ENCODE measurements at regions not wholly inside any gene's neighbourhood (a gene's known extent, or its start where the extent isn't known, plus 50 kb on each side); places are given as distances from the start of the nearest gene placed in this dataset.

GRCh38 chr4:31239886-31240285, 519.7 kb downstream of the PCDH7 start:
- DNase-seq (ENCODE audit: low read depth in 2 of 2): no peak
- Histone ChIP-seq H3K27ac (ENCODE audit: insufficient read depth, low read length) (no peak overlapping the region), H3K4me3 (replicated peaks in 1 of 4; ENCODE audit: control extremely low read depth in 1 of 4, insufficient read depth in 1 of 4, low read depth in 3 of 4, low read length in 4 of 4) (no peak overlapping the region), H3K36me3 (ENCODE audit: control insufficient read depth, insufficient read depth, low read length) (no peaks in the 10 kb centered on the region), H3K27me3 (ENCODE audit: control insufficient read depth, insufficient read depth, low read length) (no peaks in the 10 kb centered on the region), H3K9ac (ENCODE audit: insufficient read depth, low read length) (no peak overlapping the region), H2AFZ (ENCODE audit: low read length) (no peak overlapping the region), H3K79me2 (ENCODE audit: control insufficient read depth, insufficient read depth, low read length) (no peaks in the 10 kb centered on the region), H3K4me2 (ENCODE audit: extremely low read depth, insufficient read depth, low read length) (no peak overlapping the region), H3K4me1 (ENCODE audit: control insufficient read depth, extremely low read depth, insufficient read depth, low read length) (no peaks in the 10 kb centered on the region), H3K9me3 (ENCODE audit: control insufficient read depth, insufficient read depth, low read depth, low read length) (no peaks in the 10 kb centered on the region), H4K20me1 (ENCODE audit: control insufficient read depth, extremely low read depth, insufficient read depth, low read length) (no peaks in the 10 kb centered on the region)
- TF ChIP-seq, protein P1, sequence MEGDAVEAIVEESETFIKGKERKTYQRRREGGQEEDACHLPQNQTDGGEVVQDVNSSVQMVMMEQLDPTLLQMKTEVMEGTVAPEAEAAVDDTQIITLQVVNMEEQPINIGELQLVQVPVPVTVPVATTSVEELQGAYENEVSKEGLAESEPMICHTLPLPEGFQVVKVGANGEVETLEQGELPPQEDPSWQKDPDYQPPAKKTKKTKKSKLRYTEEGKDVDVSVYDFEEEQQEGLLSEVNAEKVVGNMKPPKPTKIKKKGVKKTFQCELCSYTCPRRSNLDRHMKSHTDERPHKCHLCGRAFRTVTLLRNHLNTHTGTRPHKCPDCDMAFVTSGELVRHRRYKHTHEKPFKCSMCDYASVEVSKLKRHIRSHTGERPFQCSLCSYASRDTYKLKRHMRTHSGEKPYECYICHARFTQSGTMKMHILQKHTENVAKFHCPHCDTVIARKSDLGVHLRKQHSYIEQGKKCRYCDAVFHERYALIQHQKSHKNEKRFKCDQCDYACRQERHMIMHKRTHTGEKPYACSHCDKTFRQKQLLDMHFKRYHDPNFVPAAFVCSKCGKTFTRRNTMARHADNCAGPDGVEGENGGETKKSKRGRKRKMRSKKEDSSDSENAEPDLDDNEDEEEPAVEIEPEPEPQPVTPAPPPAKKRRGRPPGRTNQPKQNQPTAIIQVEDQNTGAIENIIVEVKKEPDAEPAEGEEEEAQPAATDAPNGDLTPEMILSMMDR (conservative IDR thresholded peaks at IDR 0.05 in 1 of 2, IDR thresholded peaks at IDR 0.05 in 1 of 2; ENCODE audit: low read depth in 1 of 2, low read length in 2 of 2): no peak
- no peak for TF ChIP-seq EZH2 (IDR thresholded peaks at IDR 0.05; ENCODE audit: low read length, missing control alignments)

GRCh38 chr4:31241504-31242106, 521.4 kb downstream of the PCDH7 start:
- H3K4me1 ChIP-seq (ENCODE audit: control insufficient read depth, extremely low read depth, insufficient read depth, low read length): no peaks in the 10 kb centered on the region
- no peak overlapping the region for H3K9ac ChIP-seq (ENCODE audit: insufficient read depth, low read length)
- no peaks in the 10 kb centered on the region for H3K27me3 ChIP-seq (ENCODE audit: control insufficient read depth, insufficient read depth, low read length)
- TF ChIP-seq, protein P1 (conservative IDR thresholded peaks at IDR 0.05 in 1 of 2, IDR thresholded peaks at IDR 0.05 in 1 of 2; ENCODE audit: low read depth in 1 of 2, low read length in 2 of 2): no peak
- TF ChIP-seq EZH2 (IDR thresholded peaks at IDR 0.05; ENCODE audit: low read length, missing control alignments): no peak
- H3K4me3 ChIP-seq (replicated peaks in 1 of 4; ENCODE audit: control extremely low read depth in 1 of 4, insufficient read depth in 1 of 4, low read depth in 3 of 4, low read length in 4 of 4): no peak overlapping the region
- H3K36me3 ChIP-seq (ENCODE audit: control insufficient read depth, insufficient read depth, low read length): no peaks in the 10 kb centered on the region
- no peaks in the 10 kb centered on the region for H3K79me2 ChIP-seq (ENCODE audit: control insufficient read depth, insufficient read depth, low read length)
- H3K4me2 ChIP-seq (ENCODE audit: extremely low read depth, insufficient read depth, low read length): no peak overlapping the region
- no peaks in the 10 kb centered on the region for H3K9me3 ChIP-seq (ENCODE audit: control insufficient read depth, insufficient read depth, low read depth, low read length)
- no peak overlapping the region for H3K27ac ChIP-seq (ENCODE audit: insufficient read depth, low read length)
- no peak overlapping the region for H2AFZ ChIP-seq (ENCODE audit: low read length)
- DNase-seq (ENCODE audit: low read depth in 2 of 2): no peak
- H4K20me1 ChIP-seq (ENCODE audit: control insufficient read depth, extremely low read depth, insufficient read depth, low read length): no peaks in the 10 kb centered on the region

GRCh38 chr4:31246856-31247255, 526.7 kb downstream of the PCDH7 start:
- no peak overlapping the region for H3K4me2 ChIP-seq (ENCODE audit: extremely low read depth, insufficient read depth, low read length)
- H3K4me3 ChIP-seq (replicated peaks in 1 of 4; ENCODE audit: control extremely low read depth in 1 of 4, insufficient read depth in 1 of 4, low read depth in 3 of 4, low read length in 4 of 4): no peak overlapping the region
- no peaks in the 10 kb centered on the region for H3K79me2 ChIP-seq (ENCODE audit: control insufficient read depth, insufficient read depth, low read length)
- no peaks in the 10 kb centered on the region for H3K9me3 ChIP-seq (ENCODE audit: control insufficient read depth, insufficient read depth, low read depth, low read length)
- no peaks in the 10 kb centered on the region for H3K4me1 ChIP-seq (ENCODE audit: control insufficient read depth, extremely low read depth, insufficient read depth, low read length)
- no peak for TF ChIP-seq EZH2 (IDR thresholded peaks at IDR 0.05; ENCODE audit: low read length, missing control alignments)
- TF ChIP-seq, protein P1 (conservative IDR thresholded peaks at IDR 0.05 in 1 of 2, IDR thresholded peaks at IDR 0.05 in 1 of 2; ENCODE audit: low read depth in 1 of 2, low read length in 2 of 2): no peak
- no peaks in the 10 kb centered on the region for H4K20me1 ChIP-seq (ENCODE audit: control insufficient read depth, extremely low read depth, insufficient read depth, low read length)
- peak in 1 of 2 donors; percentile 81 for DNase-seq (ENCODE audit: low read depth in 2 of 2)
- no peak overlapping the region for H3K9ac ChIP-seq (ENCODE audit: insufficient read depth, low read length)
- H3K36me3 ChIP-seq (ENCODE audit: control insufficient read depth, insufficient read depth, low read length): no peaks in the 10 kb centered on the region
- H3K27me3 ChIP-seq (ENCODE audit: control insufficient read depth, insufficient read depth, low read length): no peaks in the 10 kb centered on the region
- no peak overlapping the region for H2AFZ ChIP-seq (ENCODE audit: low read length)
- H3K27ac ChIP-seq (ENCODE audit: insufficient read depth, low read length): no peak overlapping the region

Measured in fibroblast of lung (primary cell).